PC-9 (cell line): ENCODE measurements at regions not wholly inside any gene's neighbourhood (a gene's known extent, or its start where the extent isn't known, plus 50 kb on each side); places are given as distances from the start of the nearest gene placed in this dataset.

Experiments used
- BruUV-seq: library from RNA; stranded (reverse); fragments of 400-500 nt; replicated peaks from 2 replicates; lab custom pipeline; 2021; lab: Mats Ljungman, UMichigan
- CTCF ChIA-PET: fragments of 300-600 bp; sonication (Branson Sonifier 250); formaldehyde crosslinking; loops from one replicate; lab custom pipeline; 2022; ENCODE audit warnings: antibody characterized with exemption; lab: Charles Lee
- POLR2A ChIA-PET: fragments of 300-600 bp; sonication (Branson Sonifier 250); formaldehyde crosslinking; loops from one replicate; lab custom pipeline; 2022; ENCODE audit warnings: antibody characterized with exemption; ENCODE audit not compliant: unreplicated experiment; lab: Charles Lee
- DNase-seq, 2 experiments: peaks; one replicate each; pipeline versions ENCODE4 v3.0.0 to v3.0.0-alpha.2; 2015 to 2022; ENCODE audit warnings: mixed read lengths in 1 of 2
- H2AFZ ChIP-seq: fragments of 200-600 bp; sonication (generic); 2 replicates; pipeline ENCODE4 v1.8.1; 2017; ENCODE audit warnings: antibody characterized with exemption
- H3F3A ChIP-seq: fragments of 200-600 bp; sonication (generic); 2 replicates; pipeline ENCODE4 v1.8.1; 2017; ENCODE audit warnings: antibody characterized with exemption, mild to moderate bottlenecking, low read depth; ENCODE audit not compliant: insufficient read depth
- H3K27ac ChIP-seq: fragments of 200-600 bp; sonication (generic); 2 replicates; pipeline ENCODE4 v1.6.1; 2016; ENCODE audit warnings: mixed run types
- H3K27me3 ChIP-seq: fragments of 200-600 bp; sonication (generic); 2 replicates; pipeline ENCODE4 v1.6.1; 2016; ENCODE audit warnings: low read depth, mixed run types; ENCODE audit not compliant: insufficient read depth
- H3K36me3 ChIP-seq: fragments of 200-600 bp; sonication (generic); 2 replicates; pipeline ENCODE4 v1.6.1; 2016; ENCODE audit warnings: low read depth, mixed run types
- H3K4me1 ChIP-seq: fragments of 200-600 bp; sonication (generic); replicated peaks from 2 replicates; pipeline ENCODE4 v1.6.1; 2016; ENCODE audit warnings: mixed run types; ENCODE audit not compliant: insufficient read depth
- H3K4me2 ChIP-seq: fragments of 200-600 bp; sonication (generic); 2 replicates; pipeline ENCODE4 v1.6.1; 2017; ENCODE audit warnings: mixed run types
- H3K4me3 ChIP-seq: fragments of 200-600 bp; sonication (generic); 2 replicates; pipeline ENCODE4 v1.6.1; 2016; ENCODE audit warnings: mixed run types
- H3K79me2 ChIP-seq: fragments of 200-600 bp; sonication (generic); 2 replicates; pipeline ENCODE4 v1.6.1; 2017; ENCODE audit warnings: low read depth, mixed run types
- H3K9me2 ChIP-seq: fragments of 200-600 bp; sonication (generic); 2 replicates; pipeline ENCODE4 v1.8.1; 2017; ENCODE audit warnings: mild to moderate bottlenecking; ENCODE audit not compliant: insufficient read depth
- H3K9me3 ChIP-seq: fragments of 200-600 bp; sonication (generic); 2 replicates; pipeline ENCODE4 v1.8.1; 2016; ENCODE audit warnings: low read depth; ENCODE audit not compliant: insufficient read depth
- H4K20me1 ChIP-seq: fragments of 200-600 bp; sonication (generic); 2 replicates; pipeline ENCODE4 v1.8.1; 2017; ENCODE audit not compliant: insufficient read depth
- EZH2 ChIP-seq: fragments of 200-600 bp; sonication (generic); IDR thresholded peaks from 2 replicates; pipeline ENCODE4 v1.8.0; 2017; ENCODE audit warnings: antibody characterized with exemption, low read depth
- intact Hi-C: fragments of 100-400 bp; cut with micrococcal nuclease; formaldehyde crosslinking; loops from one replicate; pipeline ENCODE4 v1.10.0; 2022; ENCODE audit not compliant: unreplicated experiment
- TF ChIP-seq, protein P1 (sequence below): fragments of 200-600 bp; sonication (generic); conservative IDR thresholded peaks from 2 replicates; pipeline ENCODE4 v1.6.1; 2017; ENCODE audit warnings: mixed run types, antibody characterized with exemption, mild to moderate bottlenecking, moderate library complexity

DNA sequence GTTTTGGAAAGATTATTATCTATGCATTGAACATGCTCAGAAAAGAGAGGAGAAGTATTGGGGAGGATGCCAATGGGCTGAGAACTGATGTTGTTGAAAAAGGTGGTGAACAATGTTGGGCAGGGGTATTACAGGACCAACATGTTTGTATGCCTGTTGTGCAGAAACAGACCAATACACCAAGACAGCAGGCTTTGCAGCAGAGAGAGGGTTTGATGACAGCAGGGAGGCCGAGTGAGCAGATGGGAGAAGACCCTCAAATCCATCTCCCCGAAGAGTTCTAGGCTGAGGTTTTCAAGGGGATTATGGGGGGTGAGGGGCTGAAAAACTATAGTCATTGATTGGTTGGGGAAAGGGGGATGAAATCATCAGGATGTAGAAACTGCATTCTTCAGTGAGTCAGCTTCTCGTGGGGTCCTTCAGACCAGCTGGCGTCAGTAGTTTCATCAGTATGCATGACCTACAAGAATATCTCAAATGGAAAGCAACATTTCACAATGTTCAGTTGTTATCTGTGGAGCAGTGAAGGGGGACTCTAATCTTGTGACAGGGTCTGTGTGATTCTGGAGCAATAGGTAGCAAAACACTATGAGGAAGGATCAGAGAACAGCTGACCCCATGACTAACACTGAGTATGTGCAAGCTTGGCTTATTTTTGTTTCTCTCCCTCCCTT, 167.8 kb downstream of the BAMBI start:
- BruUV-seq, result no TSS peak
- POLR2A ChIA-PET, result no interaction called here
- no peaks in the 10 kb centered on the region for H3K36me3 ChIP-seq
- no peak overlapping the region for H3K4me2 ChIP-seq
- no peak overlapping the region for H3K27ac ChIP-seq
- no peaks in the 10 kb centered on the region for H3K9me3 ChIP-seq
- no peak for DNase-seq
- no peaks in the 10 kb centered on the region for H3F3A ChIP-seq
- no peaks in the 10 kb centered on the region for H3K27me3 ChIP-seq
- CTCF ChIA-PET, result no interaction called here
- no peaks in the 10 kb centered on the region for H4K20me1 ChIP-seq
- intact Hi-C loops, result no loop called here
- H3K9me2 ChIP-seq, result no peaks in the 10 kb centered on the region
- no peaks in the 10 kb centered on the region for H3K79me2 ChIP-seq
- no peak overlapping the region for H2AFZ ChIP-seq
- H3K4me3 ChIP-seq, result no peak overlapping the region
- H3K4me1 ChIP-seq, result no peaks in the 10 kb centered on the region
- no peak for TF ChIP-seq EZH2
- TF ChIP-seq, protein P1, sequence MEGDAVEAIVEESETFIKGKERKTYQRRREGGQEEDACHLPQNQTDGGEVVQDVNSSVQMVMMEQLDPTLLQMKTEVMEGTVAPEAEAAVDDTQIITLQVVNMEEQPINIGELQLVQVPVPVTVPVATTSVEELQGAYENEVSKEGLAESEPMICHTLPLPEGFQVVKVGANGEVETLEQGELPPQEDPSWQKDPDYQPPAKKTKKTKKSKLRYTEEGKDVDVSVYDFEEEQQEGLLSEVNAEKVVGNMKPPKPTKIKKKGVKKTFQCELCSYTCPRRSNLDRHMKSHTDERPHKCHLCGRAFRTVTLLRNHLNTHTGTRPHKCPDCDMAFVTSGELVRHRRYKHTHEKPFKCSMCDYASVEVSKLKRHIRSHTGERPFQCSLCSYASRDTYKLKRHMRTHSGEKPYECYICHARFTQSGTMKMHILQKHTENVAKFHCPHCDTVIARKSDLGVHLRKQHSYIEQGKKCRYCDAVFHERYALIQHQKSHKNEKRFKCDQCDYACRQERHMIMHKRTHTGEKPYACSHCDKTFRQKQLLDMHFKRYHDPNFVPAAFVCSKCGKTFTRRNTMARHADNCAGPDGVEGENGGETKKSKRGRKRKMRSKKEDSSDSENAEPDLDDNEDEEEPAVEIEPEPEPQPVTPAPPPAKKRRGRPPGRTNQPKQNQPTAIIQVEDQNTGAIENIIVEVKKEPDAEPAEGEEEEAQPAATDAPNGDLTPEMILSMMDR, result no peak

DNA sequence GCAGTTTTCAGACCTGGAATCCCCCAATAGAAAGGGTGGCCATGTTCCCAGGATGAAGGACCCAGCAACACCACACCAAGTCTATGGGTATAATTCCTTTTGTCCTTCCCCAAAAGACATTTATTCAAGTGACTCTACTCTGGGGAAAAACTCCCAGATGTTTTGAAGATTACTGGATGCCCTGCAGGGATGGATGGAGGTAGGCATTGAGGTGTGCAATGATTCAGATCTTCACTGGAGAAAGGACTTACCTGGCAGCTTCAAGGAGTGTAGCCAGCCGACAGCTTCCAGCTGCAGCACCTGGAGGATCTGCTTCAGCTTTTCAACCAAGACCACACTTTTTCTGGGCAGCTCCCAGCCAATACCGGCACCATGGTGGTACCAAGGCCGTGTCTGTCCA, 172.0 kb downstream of the BAMBI start:
- ChIA-PET CTCF (no interaction called here), POLR2A (no interaction called here)
- Histone ChIP-seq H3K27ac (no peak overlapping the region), H3K4me2 (no peak overlapping the region), H3F3A (no peaks in the 10 kb centered on the region), H3K27me3 (peaks cover 8% of the 10 kb centered on the region; the same call in 1 of the 2 replicates), H4K20me1 (no peaks in the 10 kb centered on the region), H3K9me2 (no peaks in the 10 kb centered on the region), H3K9me3 (no peaks in the 10 kb centered on the region), H2AFZ (no peak overlapping the region), H3K4me1 (no peaks in the 10 kb centered on the region), H3K79me2 (no peaks in the 10 kb centered on the region), H3K4me3 (no peak overlapping the region), H3K36me3 (no peaks in the 10 kb centered on the region)
- intact Hi-C loops, result no loop called here
- no peak for DNase-seq
- TF ChIP-seq EZH2, result no peak
- TF ChIP-seq, protein P1, result no peak
- BruUV-seq, result no TSS peak

DNA sequence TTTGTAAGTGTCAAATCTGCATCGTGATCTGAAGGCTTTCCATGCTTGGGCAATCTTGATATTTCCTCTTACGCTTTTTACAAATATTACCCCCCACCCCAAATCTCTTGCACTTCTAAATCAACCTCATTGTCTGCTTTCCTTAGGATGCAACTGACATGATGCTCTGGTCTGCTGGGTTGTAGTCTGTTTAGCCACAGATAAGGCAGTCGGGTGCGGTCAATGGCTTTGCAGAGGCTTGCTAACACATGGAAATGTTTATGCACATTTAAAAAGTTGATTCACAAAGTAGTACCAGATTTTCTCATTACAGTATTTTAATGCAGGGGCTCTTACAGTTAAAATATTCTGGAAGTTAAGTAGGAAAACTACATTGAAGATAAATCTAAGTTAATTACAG, 172.5 kb downstream of the BAMBI start:
- Histone ChIP-seq H3K4me3 (no peak overlapping the region), H3K27me3 (peaks cover 8% of the 10 kb centered on the region; the same call in 1 of the 2 replicates), H3K9me3 (no peaks in the 10 kb centered on the region), H3K4me1 (no peaks in the 10 kb centered on the region), H3F3A (no peaks in the 10 kb centered on the region), H3K4me2 (no peak overlapping the region), H3K9me2 (no peaks in the 10 kb centered on the region), H3K27ac (no peak overlapping the region), H4K20me1 (no peaks in the 10 kb centered on the region), H3K79me2 (no peaks in the 10 kb centered on the region), H2AFZ (no peak overlapping the region), H3K36me3 (no peaks in the 10 kb centered on the region)
- DNase-seq, result no peak
- POLR2A ChIA-PET, result no interaction called here
- intact Hi-C loops, result no loop called here
- CTCF ChIA-PET, result no interaction called here
- TF ChIP-seq, protein P1, result no peak
- no peak for TF ChIP-seq EZH2
- BruUV-seq, result no TSS peak
